ENCODE measurements at regions not wholly inside any gene's neighbourhood (a gene's known extent, or its start where the extent isn't known, plus 50 kb on each side); places are given as distances from the start of the nearest gene placed in this dataset.

DNA sequence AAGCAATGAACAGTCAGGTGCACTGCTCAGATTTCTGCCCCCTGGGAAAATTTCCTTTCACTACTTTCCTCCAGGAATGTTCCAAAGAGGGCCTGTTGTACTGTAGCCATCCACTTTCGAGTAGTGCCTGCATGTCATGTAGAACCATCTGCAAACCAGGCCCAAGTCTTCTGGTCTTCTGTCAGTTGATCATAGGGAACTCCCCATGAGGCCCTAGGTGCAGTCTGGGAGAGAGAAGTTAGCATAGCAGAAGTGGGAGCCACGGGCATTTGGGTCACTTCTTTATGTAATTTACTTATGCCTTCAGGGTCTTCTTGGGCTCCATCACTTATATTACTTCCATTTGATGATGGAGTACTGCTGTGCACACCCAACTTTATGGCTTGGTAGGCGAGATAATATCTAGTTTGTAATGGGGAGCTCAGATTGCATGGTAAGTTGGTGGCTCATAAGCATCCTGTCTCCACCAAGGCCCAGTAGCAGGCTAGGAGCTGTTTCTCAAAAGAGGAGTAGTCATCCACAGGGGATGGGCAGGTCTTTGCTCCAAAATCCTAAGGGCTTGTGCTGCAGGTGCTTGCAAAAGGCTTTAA is 151.4 kb downstream of the NFKBIZ start:
- H3K9me3 Mint-ChIP-seq (ENCODE audit: unreplicated experiment) = peaks cover 4% of the 10 kb centered on the region
- ChIA-PET POLR2A (no interaction called here), CTCF (no interaction called here)

DNA sequence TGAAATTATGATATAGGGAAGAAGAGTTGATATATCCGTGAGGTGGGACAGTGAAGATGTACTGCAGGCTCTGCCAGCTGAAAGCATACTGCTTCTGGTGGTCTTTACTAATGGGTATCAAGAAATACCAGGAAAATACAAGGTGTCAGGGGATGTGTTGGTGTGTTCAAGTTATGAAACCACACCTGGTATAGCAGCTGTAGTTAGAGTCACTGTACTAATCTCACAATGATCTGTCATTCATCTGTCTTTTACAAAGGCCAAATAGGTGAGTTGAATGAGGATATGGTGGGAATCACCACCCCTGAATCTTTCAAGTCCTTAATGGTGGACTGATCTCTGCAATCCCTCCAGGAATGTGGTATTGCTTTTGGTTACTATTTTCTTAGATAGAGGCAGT is 152.7 kb downstream of the NFKBIZ start:
- Mint-ChIP-seq H3K27ac (ENCODE audit: low read depth, unreplicated experiment) (no peak overlapping the region), H3K4me1 (ENCODE audit: insufficient read depth, unreplicated experiment) (peaks cover 10% of the 10 kb centered on the region), H3K9me3 (ENCODE audit: unreplicated experiment) (no peaks in the 10 kb centered on the region), H3K36me3 (ENCODE audit: insufficient read depth, unreplicated experiment) (no peaks in the 10 kb centered on the region), H3K27me3 (ENCODE audit: insufficient read depth, unreplicated experiment) (no peaks in the 10 kb centered on the region), H3K4me3 (ENCODE audit: unreplicated experiment) (no peak overlapping the region)
- no peak for DNase-seq (ENCODE audit: unreplicated experiment)
- TF ChIP-seq, protein P1, sequence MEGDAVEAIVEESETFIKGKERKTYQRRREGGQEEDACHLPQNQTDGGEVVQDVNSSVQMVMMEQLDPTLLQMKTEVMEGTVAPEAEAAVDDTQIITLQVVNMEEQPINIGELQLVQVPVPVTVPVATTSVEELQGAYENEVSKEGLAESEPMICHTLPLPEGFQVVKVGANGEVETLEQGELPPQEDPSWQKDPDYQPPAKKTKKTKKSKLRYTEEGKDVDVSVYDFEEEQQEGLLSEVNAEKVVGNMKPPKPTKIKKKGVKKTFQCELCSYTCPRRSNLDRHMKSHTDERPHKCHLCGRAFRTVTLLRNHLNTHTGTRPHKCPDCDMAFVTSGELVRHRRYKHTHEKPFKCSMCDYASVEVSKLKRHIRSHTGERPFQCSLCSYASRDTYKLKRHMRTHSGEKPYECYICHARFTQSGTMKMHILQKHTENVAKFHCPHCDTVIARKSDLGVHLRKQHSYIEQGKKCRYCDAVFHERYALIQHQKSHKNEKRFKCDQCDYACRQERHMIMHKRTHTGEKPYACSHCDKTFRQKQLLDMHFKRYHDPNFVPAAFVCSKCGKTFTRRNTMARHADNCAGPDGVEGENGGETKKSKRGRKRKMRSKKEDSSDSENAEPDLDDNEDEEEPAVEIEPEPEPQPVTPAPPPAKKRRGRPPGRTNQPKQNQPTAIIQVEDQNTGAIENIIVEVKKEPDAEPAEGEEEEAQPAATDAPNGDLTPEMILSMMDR (IDR thresholded peaks at IDR 0.05; ENCODE audit: unreplicated experiment) = no peak
- CTCF ChIA-PET = interaction anchor here (0.6 to 0.7 kb wide), 2 partner anchors 221 to 527 kb away, joined by 3 to 4 read pairs; no protein-coding TSS in a partner anchor
- no TSS peak for BruUV-seq (replicated peaks)
- intact Hi-C loops (cut with micrococcal nuclease) = no loop called here
- POLR2A ChIA-PET = no interaction called here

More for the DNA sequence above, 151.4 kb downstream of the NFKBIZ start:
- H3K4me3 Mint-ChIP-seq (ENCODE audit: unreplicated experiment) = no peak overlapping the region
- no TSS peak for BruUV-seq (replicated peaks)
- no peaks in the 10 kb centered on the region for H3K36me3 Mint-ChIP-seq (ENCODE audit: insufficient read depth, unreplicated experiment)
- no peak overlapping the region for H3K27ac Mint-ChIP-seq (ENCODE audit: low read depth, unreplicated experiment)
- TF ChIP-seq, protein P1 (IDR thresholded peaks at IDR 0.05; ENCODE audit: unreplicated experiment) = no peak
- DNase-seq (ENCODE audit: unreplicated experiment) = no peak
- intact Hi-C loops (cut with micrococcal nuclease) = no loop called here
- H3K4me1 Mint-ChIP-seq (ENCODE audit: insufficient read depth, unreplicated experiment) = peaks cover 4% of the 10 kb centered on the region
- no peaks in the 10 kb centered on the region for H3K27me3 Mint-ChIP-seq (ENCODE audit: insufficient read depth, unreplicated experiment)

DNA sequence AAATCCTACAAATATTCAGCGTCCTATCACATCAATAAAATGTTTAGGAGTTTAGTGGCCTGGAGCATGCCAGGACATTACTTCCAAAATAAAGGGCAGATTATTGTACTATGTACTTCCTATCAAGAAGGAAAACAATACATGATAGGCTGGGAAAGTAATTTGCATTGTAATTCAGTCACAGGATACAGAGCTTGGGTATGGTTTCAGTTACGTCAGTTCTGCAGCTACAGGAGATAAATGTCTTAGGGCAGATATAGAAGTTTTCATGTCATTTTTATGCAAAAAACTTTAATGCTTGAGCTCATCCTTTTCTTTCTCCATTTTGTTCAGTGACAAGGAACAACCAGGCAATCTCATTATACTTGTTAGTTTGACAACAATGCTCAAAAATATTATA is 155.2 kb downstream of the NFKBIZ start:
- peaks cover 10% of the 10 kb centered on the region for H3K4me1 Mint-ChIP-seq (ENCODE audit: insufficient read depth, unreplicated experiment)

DNA sequence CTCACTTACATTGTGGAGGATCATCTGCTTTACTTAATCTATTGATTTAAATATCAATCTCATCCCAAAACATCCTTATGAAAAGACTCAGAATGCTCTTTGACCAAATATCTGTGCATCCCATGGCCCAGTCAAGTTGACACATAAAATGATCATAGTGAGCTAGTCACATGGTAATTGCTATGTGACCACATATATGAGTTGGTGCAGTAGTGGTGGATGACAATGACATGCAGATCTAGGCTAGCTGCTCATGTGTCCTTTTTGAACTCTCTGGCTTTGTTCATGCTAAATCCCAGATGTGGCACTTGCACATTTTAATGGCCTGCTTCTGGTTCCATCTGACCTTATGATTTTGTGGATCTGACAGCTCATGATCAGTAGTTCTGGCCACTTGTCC is 156.2 kb downstream of the NFKBIZ start:
- ChIA-PET POLR2A (interaction anchor here (0.7 to 1.1 kb wide), 2 partner anchors 9 to 33 kb away, joined by 3 read pairs; no protein-coding TSS in a partner anchor), CTCF (interaction anchor here (0.7 kb wide), 1 partner anchor 73 kb away, joined by 3 read pairs; no protein-coding TSS in a partner anchor)
- H3K9me3 Mint-ChIP-seq (ENCODE audit: unreplicated experiment) = peaks cover 7% of the 10 kb centered on the region
- DNase-seq (ENCODE audit: unreplicated experiment) = no peak
- H3K4me3 Mint-ChIP-seq (ENCODE audit: unreplicated experiment) = no peak overlapping the region
- intact Hi-C loops (cut with micrococcal nuclease) = no loop called here
- no peaks in the 10 kb centered on the region for H3K36me3 Mint-ChIP-seq (ENCODE audit: insufficient read depth, unreplicated experiment)
- TF ChIP-seq, protein P1 (IDR thresholded peaks at IDR 0.05; ENCODE audit: unreplicated experiment) = no peak
- peak overlapping the region; percentile 95 for H3K27ac Mint-ChIP-seq (ENCODE audit: low read depth, unreplicated experiment)
- no TSS peak for BruUV-seq (replicated peaks)
- peaks cover 10% of the 10 kb centered on the region for H3K4me1 Mint-ChIP-seq (ENCODE audit: insufficient read depth, unreplicated experiment)
- no peaks in the 10 kb centered on the region for H3K27me3 Mint-ChIP-seq (ENCODE audit: insufficient read depth, unreplicated experiment)

More for the DNA sequence above, 155.2 kb downstream of the NFKBIZ start:
- no peak overlapping the region for H3K4me3 Mint-ChIP-seq (ENCODE audit: unreplicated experiment)
- TF ChIP-seq, protein P1 (IDR thresholded peaks at IDR 0.05; ENCODE audit: unreplicated experiment) = no peak
- no TSS peak for BruUV-seq (replicated peaks)
- ChIA-PET POLR2A (no interaction called here), CTCF (interaction anchor here (0.6 kb wide), 1 partner anchor 185 kb away, joined by 4 read pairs; no protein-coding TSS in a partner anchor)
- H3K27ac Mint-ChIP-seq (ENCODE audit: low read depth, unreplicated experiment) = no peak overlapping the region
- no peaks in the 10 kb centered on the region for H3K27me3 Mint-ChIP-seq (ENCODE audit: insufficient read depth, unreplicated experiment)
- H3K36me3 Mint-ChIP-seq (ENCODE audit: insufficient read depth, unreplicated experiment) = no peaks in the 10 kb centered on the region
- peaks cover 6% of the 10 kb centered on the region for H3K9me3 Mint-ChIP-seq (ENCODE audit: unreplicated experiment)
- intact Hi-C loops (cut with micrococcal nuclease) = no loop called here
- no peak for DNase-seq (ENCODE audit: unreplicated experiment)
